ENCODE measurements at regions not wholly inside any gene's neighbourhood (a gene's known extent, or its start where the extent isn't known, plus 50 kb on each side); places are given as distances from the start of the nearest gene placed in this dataset.
"Not testable (repeated sequence)": the region's sequence is repeated elsewhere in the genome, so short reads cannot be mapped to it uniquely, and the experiment has no call there.

DNA sequence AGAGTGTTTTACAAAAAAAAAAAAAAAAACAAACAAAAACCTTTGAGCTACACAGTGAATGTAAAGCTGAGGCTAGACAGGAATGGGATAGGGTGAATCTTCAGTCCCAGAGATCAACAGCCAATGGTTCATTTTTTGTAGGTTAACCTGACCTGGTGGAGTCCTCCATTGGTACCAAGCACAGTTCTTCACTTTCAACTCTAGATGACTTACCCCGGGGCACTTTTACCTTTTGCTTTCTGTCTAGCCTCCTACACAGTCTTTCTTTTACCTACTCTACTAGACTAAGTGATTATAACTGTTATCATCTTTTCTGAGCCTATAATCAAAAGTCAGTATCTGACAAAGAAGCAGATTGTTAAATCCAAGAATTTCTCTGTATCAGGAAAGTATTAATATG is 50.9 kb downstream of the ANXA2R start:
- DNase-seq (ENCODE audit: low read depth in 1 of 2, low spot score in 1 of 2) = no peak

- no peak for DNase-seq (ENCODE audit: low read depth in 1 of 2, low spot score in 1 of 2)
Observed at GRCh38 chr5:42988568-42988967, 51.6 kb downstream of the ANXA2R start.

GRCh38 chr5:42985129-42986037 is 54.7 kb downstream of the ANXA2R start:
- no peak for DNase-seq (ENCODE audit: low read depth in 1 of 2, low spot score in 1 of 2)

GRCh38 chr5:42984307-42984706 is 55.8 kb downstream of the ANXA2R start:
- no peak for DNase-seq (ENCODE audit: low read depth in 1 of 2, low spot score in 1 of 2)

DNA sequence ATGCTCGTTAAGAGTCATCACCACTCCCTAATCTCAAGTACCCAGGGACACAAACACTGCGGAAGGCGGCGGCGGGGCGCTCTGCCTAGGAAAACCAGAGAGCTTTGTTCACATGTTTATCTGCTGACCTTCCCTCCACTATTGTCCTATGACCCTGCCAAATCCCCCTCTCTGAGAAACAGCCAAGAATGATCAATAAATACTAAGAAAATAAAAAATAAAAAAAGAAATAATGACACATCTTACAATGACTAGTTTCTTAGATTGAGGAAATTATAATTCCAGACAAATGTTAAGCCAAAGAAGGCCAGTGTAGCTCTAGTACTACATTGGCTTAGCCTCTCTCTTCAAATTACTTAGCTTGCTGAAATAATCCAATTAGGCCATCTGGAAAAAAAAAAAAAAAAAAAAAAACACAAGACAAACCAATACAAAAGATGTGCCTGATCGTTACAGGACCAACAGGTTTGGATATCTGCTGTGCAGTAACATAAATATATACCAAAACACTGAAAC is 58.0 kb downstream of the ANXA2R start:
- DNase-seq (ENCODE audit: low read depth in 1 of 2, low spot score in 1 of 2) = no peak

GRCh38 chr5:42981417-42982106 is 58.6 kb downstream of the ANXA2R start:
- not testable (repeated sequence) for DNase-seq (ENCODE audit: low read depth in 1 of 2, low spot score in 1 of 2)

- DNase-seq (ENCODE audit: low read depth in 1 of 2, low spot score in 1 of 2) = not testable (repeated sequence)
Observed at GRCh38 chr5:42981015-42981414, 59.1 kb downstream of the ANXA2R start.

GRCh38 chr5:42980391-42980790 is 59.7 kb downstream of the ANXA2R start:
- DNase-seq (ENCODE audit: low read depth in 1 of 2, low spot score in 1 of 2) = not testable (repeated sequence)

- not testable (repeated sequence) for DNase-seq (ENCODE audit: low read depth in 1 of 2, low spot score in 1 of 2)
Observed at GRCh38 chr5:42979242-42979641, 60.9 kb downstream of the ANXA2R start.

GRCh38 chr5:42974536-42974935 is 65.6 kb downstream of the ANXA2R start:
- DNase-seq (ENCODE audit: low read depth in 1 of 2, low spot score in 1 of 2) = no peak

GRCh38 chr5:42970636-42971559 is 69.2 kb downstream of the ANXA2R start:
- DNase-seq (ENCODE audit: low read depth in 1 of 2, low spot score in 1 of 2) = no peak

GRCh38 chr5:42965934-42966333 is 74.2 kb downstream of the ANXA2R start:
- no peak for DNase-seq (ENCODE audit: low read depth in 1 of 2, low spot score in 1 of 2)

DNA sequence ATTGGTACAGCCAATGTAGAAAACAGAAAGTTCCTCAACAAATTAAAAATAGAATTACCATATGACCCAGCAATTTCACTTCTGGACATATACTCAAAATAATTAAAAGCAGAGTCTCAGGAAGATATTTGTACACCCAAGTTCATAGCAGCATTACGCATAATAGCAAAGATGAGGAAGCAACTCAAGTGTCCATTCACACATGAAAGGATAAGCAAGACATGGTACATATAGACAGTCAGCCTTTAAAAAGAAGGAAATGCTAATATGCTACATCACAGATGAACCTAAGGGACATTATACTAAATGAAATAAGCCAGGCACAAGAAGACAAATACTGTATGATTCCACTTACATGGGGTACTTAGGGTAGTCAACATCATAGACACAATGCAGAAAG is 76.7 kb downstream of the ANXA2R start:
- DNase-seq (ENCODE audit: low read depth in 1 of 2, low spot score in 1 of 2) = no peak

DNA sequence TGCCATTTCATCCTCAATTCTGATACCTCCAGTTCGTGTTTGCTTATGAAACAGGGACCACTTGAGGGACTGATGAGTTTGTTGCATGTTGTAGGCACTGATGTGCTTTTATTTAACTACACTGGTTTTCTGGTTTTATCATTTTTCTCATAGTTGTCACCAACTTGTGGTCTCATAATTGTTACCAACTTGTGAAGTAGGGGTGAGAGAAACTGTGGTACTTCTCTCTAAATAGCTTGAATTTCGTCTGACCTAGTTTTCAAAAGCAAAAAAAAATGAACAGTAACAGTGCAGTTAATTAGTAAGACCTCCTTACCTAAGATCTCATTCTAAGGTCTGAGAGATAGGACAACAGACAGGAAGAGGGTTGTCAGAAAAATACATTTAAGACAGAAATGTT is 78.0 kb downstream of the ANXA2R start:
- DNase-seq (ENCODE audit: low read depth in 1 of 2, low spot score in 1 of 2) = no peak

DNA sequence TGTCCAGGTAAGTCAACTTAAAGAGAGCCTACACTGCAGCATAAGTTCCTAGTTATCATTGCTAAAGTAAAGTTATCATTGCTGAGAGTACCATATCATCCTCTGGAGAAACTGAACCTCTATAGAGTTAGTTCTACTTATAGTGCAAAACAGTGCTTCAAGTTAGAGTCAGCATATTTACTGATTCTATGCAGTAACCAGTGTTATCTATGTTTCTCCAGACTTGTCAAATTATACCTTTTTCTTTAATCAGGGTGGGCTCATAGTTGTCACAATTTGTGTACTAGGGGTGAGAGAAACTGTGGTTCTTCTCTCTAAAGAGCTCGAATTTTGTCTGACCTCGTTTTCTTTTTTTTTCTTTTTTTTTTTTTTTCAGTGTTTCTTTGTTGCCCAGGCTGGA is 79.6 kb downstream of the ANXA2R start:
- DNase-seq (ENCODE audit: low read depth in 1 of 2, low spot score in 1 of 2) = no peak

GRCh38 chr5:42956551-42956950 is 83.6 kb downstream of the ANXA2R start:
- no peak for DNase-seq (ENCODE audit: low read depth in 1 of 2, low spot score in 1 of 2)

DNA sequence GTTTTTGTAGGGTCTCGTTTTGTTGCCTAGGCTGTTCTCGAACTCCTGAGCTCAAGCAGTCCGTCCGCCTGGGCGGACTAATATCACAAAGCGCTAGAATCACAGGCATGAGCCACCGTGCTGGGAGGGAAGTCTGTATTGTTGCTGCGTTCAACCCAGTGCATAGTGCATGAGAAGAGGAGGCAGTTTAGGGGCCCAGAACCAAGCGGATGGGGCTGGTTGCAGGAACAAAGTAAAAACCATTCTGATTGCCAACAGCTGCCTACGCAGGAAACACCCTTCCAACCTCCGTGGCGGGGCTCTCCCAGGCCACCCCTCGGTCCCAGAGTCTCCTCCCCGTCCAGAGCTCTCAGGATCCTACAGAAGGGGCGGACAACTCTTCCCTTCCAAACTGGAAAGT is 87.1 kb downstream of the ANXA2R start:
- no peak for DNase-seq (ENCODE audit: low read depth in 1 of 2, low spot score in 1 of 2)

- no peak for DNase-seq (ENCODE audit: low read depth in 1 of 2, low spot score in 1 of 2)
Observed at GRCh38 chr5:42952578-42952974, 87.5 kb downstream of the ANXA2R start.

- peak; percentile 40 to 49 for DNase-seq (ENCODE audit: low read depth in 1 of 2, low spot score in 1 of 2)
Observed at GRCh38 chr5:42951293-42951840, 88.8 kb downstream of the ANXA2R start.

- DNase-seq (ENCODE audit: low read depth in 1 of 2, low spot score in 1 of 2) = peak; percentile 38 to 77
Observed at GRCh38 chr5:42950456-42951292, 89.4 kb downstream of the ANXA2R start.

All from activated CD4-positive, alpha-beta T cell treated with anti-CD3 and anti-CD28 coated beads, Interleukin-2, amount 50 U/mL, for 24 hours (primary cell).